GM13976 (cell line): ENCODE measurements at regions not wholly inside any gene's neighbourhood (a gene's known extent, or its start where the extent isn't known, plus 50 kb on each side); places are given as distances from the start of the nearest gene placed in this dataset.

Experiments
- DNase-seq: peaks from one replicate; pipeline ENCODE4 v3.0.0; 2012; ENCODE audit warnings: low spot score
- CTCF ChIP-seq: IDR thresholded peaks from 2 replicates; pipeline ENCODE4 v1.5.1; 2012; ENCODE audit warnings: borderline replicate concordance, mild to moderate bottlenecking; ENCODE audit not compliant: insufficient read depth; ENCODE audit errors: extremely low read depth, missing control alignments, control extremely low read depth
- in situ Hi-C: fragments of 300-500 bp; cut with MboI; formaldehyde crosslinking; loops from one replicate; pipeline ENCODE4 v1.12.0; 2022; ENCODE audit warnings: low sequenced_read_pairs, mixed read lengths, inconsistent platforms; ENCODE audit not compliant: unreplicated experiment

- in situ Hi-C loops = no loop called here
- DNase-seq = no peak
- no peak for TF ChIP-seq CTCF
Observed at GRCh38 chr2:9149726-9150567, 56.7 kb upstream of the ASAP2 start.

DNA sequence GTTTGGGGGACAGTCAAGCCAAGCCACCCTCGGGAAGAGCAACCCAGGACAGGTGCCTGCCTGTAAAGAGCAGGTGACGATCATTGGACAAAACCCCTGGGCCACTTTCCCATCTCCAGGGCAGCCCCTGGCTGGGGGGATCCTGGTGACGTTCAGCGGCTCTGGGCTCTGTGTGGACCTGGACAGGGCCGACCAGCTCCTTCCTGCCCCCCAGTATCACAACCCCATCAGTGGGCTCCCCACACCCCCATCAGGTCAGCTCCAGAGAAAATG is 57.3 kb upstream of the ASAP2 start:
- DNase-seq = no peak
- in situ Hi-C loops = no loop called here
- TF ChIP-seq CTCF = no peak

GRCh38 chr2:9146646-9147045 is 60.0 kb upstream of the ASAP2 start:
- in situ Hi-C loops = no loop called here
- TF ChIP-seq CTCF = no peak
- no peak for DNase-seq

- DNase-seq = no peak
- in situ Hi-C loops = no loop called here
- no peak for TF ChIP-seq CTCF
Observed at GRCh38 chr2:9145752-9146430, 60.7 kb upstream of the ASAP2 start.

DNA sequence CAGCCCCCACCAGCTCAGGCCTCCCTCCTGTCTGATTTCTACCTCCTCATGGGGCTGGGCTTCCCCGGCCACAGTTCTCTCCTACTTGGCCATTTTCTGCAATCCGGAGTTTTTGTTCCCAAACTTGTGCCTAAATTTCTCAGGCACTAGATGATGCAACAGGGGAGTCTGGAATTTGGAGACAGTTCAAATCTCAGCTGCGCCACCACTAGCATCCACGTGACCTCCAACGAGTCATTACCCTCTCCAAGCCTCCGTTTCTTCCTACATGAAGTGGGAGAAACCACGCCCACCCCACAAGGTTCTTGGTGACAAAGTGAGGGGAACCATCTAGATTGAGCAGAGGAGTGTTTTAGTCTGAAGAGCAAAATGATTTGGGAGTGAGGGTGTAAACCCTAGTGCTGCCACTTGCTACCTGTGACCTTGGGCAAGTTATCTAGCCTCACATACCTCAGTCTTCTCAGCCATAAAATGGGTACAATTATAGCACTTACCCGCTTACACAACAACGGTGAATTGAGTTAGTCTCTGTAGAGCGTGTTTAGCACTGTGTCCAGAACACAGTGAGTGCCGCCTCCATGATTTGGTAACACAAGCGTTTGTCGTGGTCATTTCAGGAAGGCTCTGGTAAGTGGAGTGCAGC is 61.4 kb upstream of the ASAP2 start:
- in situ Hi-C loops = no loop called here
- no peak for TF ChIP-seq CTCF
- DNase-seq = no peak

DNA sequence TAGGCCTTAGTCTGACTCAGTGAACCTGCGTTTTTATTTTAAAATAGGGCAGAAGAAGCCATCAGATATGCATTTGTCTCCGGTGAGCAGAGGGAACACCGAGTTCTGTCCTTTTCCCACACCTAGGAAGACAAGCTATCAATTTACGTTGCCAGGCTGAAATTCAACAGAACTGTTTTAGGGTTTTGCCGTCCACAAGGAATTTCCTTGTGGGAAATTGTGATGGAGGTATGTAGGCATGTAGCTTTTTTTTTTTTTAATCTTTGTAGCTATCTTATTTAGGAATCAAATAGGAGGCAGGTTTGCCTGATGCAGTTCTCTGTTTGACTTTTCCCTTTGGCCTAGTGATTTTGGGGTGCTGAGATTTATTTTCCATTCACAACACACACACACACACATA is 62.0 kb upstream of the ASAP2 start:
- no peak for TF ChIP-seq CTCF

More for the DNA sequence above, 62.0 kb upstream of the ASAP2 start:
- no peak for DNase-seq
- in situ Hi-C loops = no loop called here
